ENCODE measurements at regions not wholly inside any gene's neighbourhood (a gene's known extent, or its start where the extent isn't known, plus 50 kb on each side); places are given as distances from the start of the nearest gene placed in this dataset.

GRCh38 chr7:22601003-22601402 is 101.0 kb upstream of the STEAP1B start:
- TF ChIP-seq POLR2A (IDR thresholded peaks at IDR 0.05; ENCODE audit: low read length) (no peak), GATA1 (IDR thresholded peaks at IDR 0.05; ENCODE audit: low read depth, low read length) (no peak)
- DNase-seq: no peak

- TF ChIP-seq GATA1 (IDR thresholded peaks at IDR 0.05; ENCODE audit: low read depth, low read length): no peak
- TF ChIP-seq POLR2A (IDR thresholded peaks at IDR 0.05; ENCODE audit: low read length): no peak
Measured at GRCh38 chr7:22598318-22598920, 98.4 kb upstream of the STEAP1B start.

GRCh38 chr7:22597844-22598243 is 97.9 kb upstream of the STEAP1B start:
- no peak for TF ChIP-seq GATA1 (IDR thresholded peaks at IDR 0.05; ENCODE audit: low read depth, low read length)
- no peak for TF ChIP-seq POLR2A (IDR thresholded peaks at IDR 0.05; ENCODE audit: low read length)
- DNase-seq: no peak

More at GRCh38 chr7:22598318-22598920, 98.4 kb upstream of the STEAP1B start:
- no peak for DNase-seq

- TF ChIP-seq GATA1 (IDR thresholded peaks at IDR 0.05; ENCODE audit: low read depth, low read length) (no peak), POLR2A (IDR thresholded peaks at IDR 0.05; ENCODE audit: low read length) (no peak)
- no peak for DNase-seq
Measured at GRCh38 chr7:22596763-22597400, 96.9 kb upstream of the STEAP1B start.

GRCh38 chr7:22594020-22594419 is 94.0 kb upstream of the STEAP1B start:
- DNase-seq: no peak
- TF ChIP-seq GATA1 (IDR thresholded peaks at IDR 0.05; ENCODE audit: low read depth, low read length): no peak
- no peak for TF ChIP-seq POLR2A (IDR thresholded peaks at IDR 0.05; ENCODE audit: low read length)

- TF ChIP-seq GATA1 (IDR thresholded peaks at IDR 0.05; ENCODE audit: low read depth, low read length) (no peak), POLR2A (IDR thresholded peaks at IDR 0.05; ENCODE audit: low read length) (no peak)
- DNase-seq: no peak
Measured at GRCh38 chr7:22591271-22591670, 91.3 kb upstream of the STEAP1B start.

- TF ChIP-seq POLR2A (IDR thresholded peaks at IDR 0.05; ENCODE audit: low read length): no peak
- no peak for TF ChIP-seq GATA1 (IDR thresholded peaks at IDR 0.05; ENCODE audit: low read depth, low read length)
- no peak for DNase-seq
Measured at GRCh38 chr7:22589641-22590201, 89.7 kb upstream of the STEAP1B start.

- no peak for TF ChIP-seq GATA1 (IDR thresholded peaks at IDR 0.05; ENCODE audit: low read depth, low read length)
- no peak for TF ChIP-seq POLR2A (IDR thresholded peaks at IDR 0.05; ENCODE audit: low read length)
Measured at GRCh38 chr7:22588351-22588750, 88.4 kb upstream of the STEAP1B start.

GRCh38 chr7:22587322-22587721 is 87.3 kb upstream of the STEAP1B start:
- TF ChIP-seq GATA1 (IDR thresholded peaks at IDR 0.05; ENCODE audit: low read depth, low read length) (no peak), POLR2A (IDR thresholded peaks at IDR 0.05; ENCODE audit: low read length) (no peak)
- DNase-seq: no peak

More at GRCh38 chr7:22588351-22588750, 88.4 kb upstream of the STEAP1B start:
- DNase-seq: no peak

GRCh38 chr7:22586786-22587140 is 86.8 kb upstream of the STEAP1B start:
- TF ChIP-seq GATA1 (IDR thresholded peaks at IDR 0.05; ENCODE audit: low read depth, low read length) (no peak), POLR2A (IDR thresholded peaks at IDR 0.05; ENCODE audit: low read length) (no peak)
- DNase-seq: no peak

GRCh38 chr7:22586101-22586785 is 86.3 kb upstream of the STEAP1B start:
- no peak for DNase-seq
- no peak for TF ChIP-seq POLR2A (IDR thresholded peaks at IDR 0.05; ENCODE audit: low read length)
- no peak for TF ChIP-seq GATA1 (IDR thresholded peaks at IDR 0.05; ENCODE audit: low read depth, low read length)

GRCh38 chr7:22584179-22584578 is 84.2 kb upstream of the STEAP1B start:
- TF ChIP-seq POLR2A (IDR thresholded peaks at IDR 0.05; ENCODE audit: low read length) (no peak), GATA1 (IDR thresholded peaks at IDR 0.05; ENCODE audit: low read depth, low read length) (no peak)
- no peak for DNase-seq

GRCh38 chr7:22582863-22583622 is 83.1 kb upstream of the STEAP1B start:
- TF ChIP-seq GATA1 (IDR thresholded peaks at IDR 0.05; ENCODE audit: low read depth, low read length): no peak
- no peak for TF ChIP-seq POLR2A (IDR thresholded peaks at IDR 0.05; ENCODE audit: low read length)
- DNase-seq: no peak

GRCh38 chr7:22581099-22581498 is 81.1 kb upstream of the STEAP1B start:
- DNase-seq: no peak

More at GRCh38 chr7:22581099-22581498, 81.1 kb upstream of the STEAP1B start:
- no peak for TF ChIP-seq POLR2A (IDR thresholded peaks at IDR 0.05; ENCODE audit: low read length)
- TF ChIP-seq GATA1 (IDR thresholded peaks at IDR 0.05; ENCODE audit: low read depth, low read length): no peak
